HCT116 (cell line): ENCODE measurements at regions not wholly inside any gene's neighbourhood (a gene's known extent, or its start where the extent isn't known, plus 50 kb on each side); places are given as distances from the start of the nearest gene placed in this dataset.

Experiments
- ATAC-seq: fragments of 200-7000 bp; cut with Tn5 transposase; 2 replicates; pipeline ENCODE4 v1.9.1; 2020; ENCODE audit warnings: mild to moderate bottlenecking, moderate library complexity
- BruUV-seq: library from RNA; stranded (reverse); fragments of 400-500 nt; replicated peaks from 2 replicates; lab custom pipeline; 2021; lab: Mats Ljungman, UMichigan
- CTCF ChIA-PET: fragments of 300-600 bp; sonication (Branson Sonifier 250); formaldehyde crosslinking; loops from one replicate; lab custom pipeline; 2021; ENCODE audit warnings: antibody characterized with exemption; lab: Charles Lee
- POLR2A ChIA-PET: fragments of 300-600, 350-600 bp; sonication (Branson Sonifier 250); formaldehyde crosslinking; loops from one replicate; lab custom pipeline; 2021; ENCODE audit warnings: antibody characterized with exemption; lab: Charles Lee
- RAD21 ChIA-PET, 2 experiments: fragments of 300-600 bp; sonication (Branson Sonifier 250); formaldehyde crosslinking; loops; one replicate each; lab custom pipeline; 2023; ENCODE audit warnings: low total read pairs in 2 of 2; ENCODE audit not compliant: uncharacterized antibody in 2 of 2, unreplicated experiment in 2 of 2, low non-redundant PET in 1 of 2; lab: Charles Lee
- DNase-seq: peaks from one replicate; pipeline ENCODE4 v3.0.0-alpha.2; 2010; ENCODE audit warnings: low read depth, low spot score
- H2AFZ ChIP-seq: fragments of 200-600 bp; shearing (Covaris generic), sonication (generic); 2 replicates; pipeline ENCODE4 v1.6.1; 2017; ENCODE audit warnings: low read depth, mixed run types, mixed read lengths, antibody characterized with exemption, low read length; ENCODE audit not compliant: poor library complexity, severe bottlenecking
- H3K27ac ChIP-seq: 2 replicates; pipeline ENCODE4 v1.5.1; 2012; ENCODE audit warnings: low read depth, low read length
- H3K27me3 ChIP-seq: fragments of 200-600 bp; sonication (generic); 2 replicates; pipeline ENCODE4 v1.6.1; 2016; ENCODE audit warnings: mixed run types, low read length, mixed read lengths; ENCODE audit not compliant: insufficient read depth
- H3K36me3 ChIP-seq, 2 experiments: fragments of 200-500 bp in 1 of 2; fragments of 200-600 bp in 1 of 2; sonication (Bioruptor generic) in 1 of 2; sonication (generic) in 1 of 2; 2 replicates each; pipeline versions ENCODE4 v1.5.1 to v1.6.1; 2014 to 2016; ENCODE audit warnings: low read length in 2 of 2, inconsistent platforms in 1 of 2, mixed read lengths in 1 of 2, mixed run types in 1 of 2; ENCODE audit not compliant: insufficient read depth in 2 of 2, control insufficient read depth in 1 of 2
- H3K4me1 ChIP-seq, 2 experiments: fragments of 200-600 bp in 1 of 2; sonication (generic) in 1 of 2; 2 replicates each; pipeline versions ENCODE4 v1.5.1 to v1.6.1; 2012 to 2017; ENCODE audit warnings: low read length in 2 of 2, inconsistent platforms in 1 of 2, mild to moderate bottlenecking in 1 of 2, mixed read lengths in 1 of 2, mixed run types in 1 of 2, moderate library complexity in 1 of 2; ENCODE audit not compliant: insufficient read depth in 2 of 2, control insufficient read depth in 1 of 2
- H3K4me2 ChIP-seq: fragments of 200-600 bp; sonication (generic); 2 replicates; pipeline ENCODE4 v1.6.1; 2017; ENCODE audit warnings: mixed run types, low read length, mixed read lengths
- H3K4me3 ChIP-seq, 2 experiments: fragments of 200-600 bp in 1 of 2; sonication (generic) in 1 of 2; replicated peaks in 1 of 2; 2 replicates each; pipeline ENCODE4 v1.5.1; 2011 to 2016; ENCODE audit warnings: low read length in 2 of 2, control low read depth in 1 of 2, low read depth in 1 of 2, mild to moderate bottlenecking in 1 of 2, mixed read lengths in 1 of 2, mixed run types in 1 of 2
- H3K79me2 ChIP-seq: fragments of 200-600 bp; sonication (generic); 2 replicates; pipeline ENCODE4 v1.6.1; 2017; ENCODE audit warnings: mild to moderate bottlenecking, mixed run types, low read length, moderate library complexity, mixed read lengths; ENCODE audit not compliant: insufficient read depth
- H3K9ac ChIP-seq: fragments of 200-600 bp; sonication (generic); 2 replicates; pipeline ENCODE4 v1.6.1; 2016; ENCODE audit warnings: low read length, mixed read lengths
- H3K9me2 ChIP-seq: fragments of 200-600 bp; sonication (generic), shearing (Covaris generic); 2 replicates; pipeline ENCODE4 v1.6.1; 2017; ENCODE audit warnings: mixed run types, mild to moderate bottlenecking, moderate library complexity; ENCODE audit not compliant: insufficient read depth
- H3K9me3 ChIP-seq, 2 experiments: fragments of 200-500 bp in 1 of 2; fragments of 200-600 bp in 1 of 2; sonication (Bioruptor generic) in 1 of 2; sonication (generic) in 1 of 2; 2 replicates each; pipeline ENCODE4 v1.6.1; 2014 to 2017; ENCODE audit warnings: low read length in 2 of 2, mixed read lengths in 2 of 2, inconsistent platforms in 1 of 2, low read depth in 1 of 2, mild to moderate bottlenecking in 1 of 2, mixed run types in 1 of 2, moderate library complexity in 1 of 2; ENCODE audit not compliant: control insufficient read depth in 1 of 2, insufficient read depth in 1 of 2
- H4K20me1 ChIP-seq: fragments of 200-600 bp; sonication (generic), shearing (Covaris generic); 2 replicates; pipeline ENCODE4 v1.6.1; 2017; ENCODE audit warnings: mixed run types, mild to moderate bottlenecking, moderate library complexity; ENCODE audit not compliant: insufficient read depth
- ATF3 ChIP-seq: IDR thresholded peaks from 2 replicates; pipeline ENCODE4 v1.6.1; 2012
- CBX3 ChIP-seq: IDR thresholded peaks from 2 replicates; pipeline ENCODE4 v1.6.1; 2012; ENCODE audit warnings: low read depth
- CTCF ChIP-seq, 3 experiments: fragments of 200-600 bp in 1 of 3; sonication (generic) in 1 of 3; IDR thresholded peaks in 2 of 3; conservative IDR thresholded peaks in 1 of 3; 2 replicates each; pipeline ENCODE4 v1.5.1; 2012 to 2017; ENCODE audit warnings: low read depth in 2 of 3, low read length in 2 of 3, antibody characterized with exemption in 1 of 3, borderline replicate concordance in 1 of 3, control low read depth in 1 of 3, mild to moderate bottlenecking in 1 of 3, mixed read lengths in 1 of 3, mixed run types in 1 of 3, moderate library complexity in 1 of 3; ENCODE audit not compliant: insufficient read depth in 1 of 3
- ELF1 ChIP-seq: IDR thresholded peaks from 2 replicates; pipeline ENCODE4 v1.6.1; 2012; ENCODE audit warnings: low read depth, borderline replicate concordance
- JUND ChIP-seq: IDR thresholded peaks from 2 replicates; pipeline ENCODE4 v1.6.1; 2012
- POLR2AphosphoS5 ChIP-seq: IDR thresholded peaks from 2 replicates; pipeline ENCODE4 v1.6.1; 2011; ENCODE audit warnings: mild to moderate bottlenecking, low read depth, low read length, moderate library complexity
- SIN3A ChIP-seq: IDR thresholded peaks from 2 replicates; pipeline ENCODE4 v1.6.1; 2012; ENCODE audit warnings: low read depth
- SP1 ChIP-seq: IDR thresholded peaks from 2 replicates; pipeline ENCODE4 v1.6.1; 2012; ENCODE audit warnings: low read depth
- YY1 ChIP-seq: IDR thresholded peaks from 2 replicates; pipeline ENCODE4 v1.6.1; 2011; ENCODE audit warnings: low read length, low read depth, moderate library complexity, mild to moderate bottlenecking; ENCODE audit not compliant: insufficient replicate concordance; ENCODE audit errors: extremely low read depth
- intact Hi-C: fragments of 100-400 bp; cut with micrococcal nuclease; formaldehyde crosslinking; loops from 2 replicates; pipeline ENCODE4 v1.10.0; 2022

GRCh38 chr5:6059137-6059800 lies 319.1 kb downstream of the MED10 start:
- no peak for ATAC-seq
- no TSS peak for BruUV-seq
- no peaks in the 10 kb centered on the region for H3K9me3 ChIP-seq

More at GRCh38 chr5:6059137-6059800, 319.1 kb downstream of the MED10 start:
- H4K20me1 ChIP-seq: no peaks in the 10 kb centered on the region
- ChIA-PET RAD21 (no interaction called here), POLR2A (no interaction called here), CTCF (no interaction called here)
- H3K9ac ChIP-seq: no peak overlapping the region
- H3K4me3 ChIP-seq: no peak overlapping the region
- intact Hi-C loops: no loop called here
- no peak overlapping the region for H2AFZ ChIP-seq
- DNase-seq: no peak
- no peaks in the 10 kb centered on the region for H3K79me2 ChIP-seq
- no peak overlapping the region for H3K4me2 ChIP-seq
- 0 out of 2 replicates have a peak, but pooled peaks cover 5% of the 10 kb centered on the region for H3K27me3 ChIP-seq
- no peak overlapping the region for H3K27ac ChIP-seq
- no peaks in the 10 kb centered on the region for H3K36me3 ChIP-seq
- no peaks in the 10 kb centered on the region for H3K9me2 ChIP-seq
- TF ChIP-seq CTCF (IDR thresholded peaks at IDR 0.05 in 2 of 3, conservative IDR thresholded peaks at IDR 0.05 in 1 of 3; ENCODE audit: borderline replicate concordance in 1 of 3, insufficient read depth in 1 of 3, low read depth in 2 of 3, low read length in 2 of 3): no peak
- no peak for TF ChIP-seq JUND
- no peak for TF ChIP-seq SIN3A
- TF ChIP-seq ELF1: no peak
- no peak for TF ChIP-seq POLR2AphosphoS5
- TF ChIP-seq YY1: no peak
- TF ChIP-seq SP1: no peak
- no peak for TF ChIP-seq CBX3
- TF ChIP-seq ATF3: no peak
- no peaks in the 10 kb centered on the region for H3K4me1 ChIP-seq
